Kidney epithelial cell (primary cell): ENCODE measurements at regions not wholly inside any gene's neighbourhood (a gene's known extent, or its start where the extent isn't known, plus 50 kb on each side); places are given as distances from the start of the nearest gene placed in this dataset.
"Not testable (repeated sequence)": the region's sequence is repeated elsewhere in the genome, so short reads cannot be mapped to it uniquely, and the experiment has no call there.

Experiments
- DNase-seq: peaks from one replicate; pipeline ENCODE4 v3.0.0-alpha.2; 2010; ENCODE audit warnings: low read depth
- H3K27me3 ChIP-seq: 2 replicates; pipeline ENCODE4 v1.6.0; 2011; ENCODE audit warnings: low read length; ENCODE audit not compliant: control insufficient read depth, insufficient read depth
- H3K36me3 ChIP-seq: 2 replicates; pipeline ENCODE4 v1.5.1; 2011; ENCODE audit warnings: low read length; ENCODE audit not compliant: control insufficient read depth, insufficient read depth
- H3K4me3 ChIP-seq: 2 replicates; pipeline ENCODE4 v1.5.1; 2011; ENCODE audit warnings: low read depth, mild to moderate bottlenecking, control low read depth, low read length
- CTCF ChIP-seq: IDR thresholded peaks from 2 replicates; pipeline ENCODE4 v1.5.1; 2011; ENCODE audit warnings: mild to moderate bottlenecking, moderate library complexity, low read length, control low read depth, inconsistent platforms; ENCODE audit not compliant: insufficient read depth, poor library complexity, severe bottlenecking

GRCh38 chr17:14541714-14542113, 240.8 kb downstream of the HS3ST3B1 start:
- H3K36me3 ChIP-seq, result no peaks in the 10 kb centered on the region
- H3K4me3 ChIP-seq, result no peak overlapping the region
- no peaks in the 10 kb centered on the region for H3K27me3 ChIP-seq
- no peak for DNase-seq
- no peak for TF ChIP-seq CTCF

GRCh38 chr17:14539801-14540200, 238.9 kb downstream of the HS3ST3B1 start:
- no peak for TF ChIP-seq CTCF
- H3K27me3 ChIP-seq, result no peaks in the 10 kb centered on the region
- DNase-seq, result no peak
- no peak overlapping the region for H3K4me3 ChIP-seq
- no peaks in the 10 kb centered on the region for H3K36me3 ChIP-seq

- H3K27me3 ChIP-seq, H3K36me3 ChIP-seq, DNase-seq, H3K4me3 ChIP-seq: not testable (repeated sequence)
Observed at GRCh38 chr17:14532242-14532641, 231.4 kb downstream of the HS3ST3B1 start.

GRCh38 chr17:14525551-14526455, 224.9 kb downstream of the HS3ST3B1 start:
- DNase-seq, result no peak
- no peak for TF ChIP-seq CTCF
- Histone ChIP-seq H3K27me3 (no peaks in the 10 kb centered on the region), H3K4me3 (no peak overlapping the region), H3K36me3 (no peaks in the 10 kb centered on the region)

- Histone ChIP-seq H3K4me3 (no peak overlapping the region), H3K27me3 (no peaks in the 10 kb centered on the region), H3K36me3 (no peaks in the 10 kb centered on the region)
- no peak for DNase-seq
- no peak for TF ChIP-seq CTCF
Observed at GRCh38 chr17:14522795-14523387, 222.0 kb downstream of the HS3ST3B1 start.

GRCh38 chr17:14518919-14519318, 218.0 kb downstream of the HS3ST3B1 start:
- H3K36me3 ChIP-seq, H3K4me3 ChIP-seq, H3K27me3 ChIP-seq, DNase-seq: not testable (repeated sequence)
